ENCODE measurements at regions not wholly inside any gene's neighbourhood (a gene's known extent, or its start where the extent isn't known, plus 50 kb on each side); places are given as distances from the start of the nearest gene placed in this dataset.
A peak's percentile ranks its signal among the peaks of the same experiment; 100 is the strongest.

DNA sequence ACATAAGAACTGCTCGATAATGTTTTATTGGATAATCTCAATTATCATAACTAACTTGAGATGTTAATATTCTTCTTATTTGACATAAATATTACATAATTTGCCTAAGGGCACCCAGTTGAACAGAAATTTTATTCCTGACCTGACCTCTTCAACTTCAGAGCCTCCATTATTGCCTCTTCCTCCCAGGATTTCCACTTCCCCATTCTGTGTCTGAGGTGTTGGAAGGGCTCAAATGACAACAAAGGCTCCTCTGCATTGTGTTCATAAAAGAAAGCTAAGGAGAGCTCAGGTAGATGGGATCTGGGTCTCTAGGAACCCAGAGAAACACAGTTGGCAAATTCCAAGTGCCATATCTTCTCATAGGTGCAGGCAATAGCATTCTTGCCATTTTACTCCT lies 61.2 kb upstream of the ARHGAP20 start:
- no peak for DNase-seq

DNA sequence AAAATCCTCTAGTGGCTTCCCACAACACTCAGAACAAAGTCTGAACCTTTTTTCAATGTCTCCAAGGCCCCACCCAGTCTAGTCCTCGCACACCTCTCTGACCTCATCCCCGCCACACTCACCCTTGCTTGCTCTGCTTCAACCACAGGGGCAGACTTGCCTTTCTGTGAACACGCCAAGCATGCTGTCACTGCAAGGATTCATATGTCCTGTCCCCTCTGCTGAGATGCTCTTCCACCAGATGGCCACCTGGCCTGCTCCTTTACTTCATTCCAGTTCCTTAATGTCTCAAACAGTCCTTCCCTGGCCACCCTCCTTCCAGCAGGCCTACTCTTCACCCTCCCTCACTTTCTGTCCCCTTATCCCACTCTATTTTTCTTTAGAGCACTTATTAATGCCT lies 60.6 kb upstream of the ARHGAP20 start:
- no peak for DNase-seq

- DNase-seq: no peak
Observed at GRCh38 chr11:110766316-110766715, 54.1 kb upstream of the ARHGAP20 start.

GRCh38 chr11:110764485-110764884 lies 52.2 kb upstream of the ARHGAP20 start:
- DNase-seq: no peak

GRCh38 chr11:110763249-110764011 lies 51.2 kb upstream of the ARHGAP20 start:
- peak; percentile 16 for DNase-seq

GRCh38 chr11:110762590-110762989 lies 50.4 kb upstream of the ARHGAP20 start:
- no peak for DNase-seq
